ENCODE measurements at regions not wholly inside any gene's neighbourhood (a gene's known extent, or its start where the extent isn't known, plus 50 kb on each side); places are given as distances from the start of the nearest gene placed in this dataset.

- no peak for DNase-seq
Measured at GRCh38 chr6:66662721-66663507, 955.9 kb upstream of the EYS start.

GRCh38 chr6:66662196-66662595 lies 955.2 kb upstream of the EYS start:
- DNase-seq = no peak

DNA sequence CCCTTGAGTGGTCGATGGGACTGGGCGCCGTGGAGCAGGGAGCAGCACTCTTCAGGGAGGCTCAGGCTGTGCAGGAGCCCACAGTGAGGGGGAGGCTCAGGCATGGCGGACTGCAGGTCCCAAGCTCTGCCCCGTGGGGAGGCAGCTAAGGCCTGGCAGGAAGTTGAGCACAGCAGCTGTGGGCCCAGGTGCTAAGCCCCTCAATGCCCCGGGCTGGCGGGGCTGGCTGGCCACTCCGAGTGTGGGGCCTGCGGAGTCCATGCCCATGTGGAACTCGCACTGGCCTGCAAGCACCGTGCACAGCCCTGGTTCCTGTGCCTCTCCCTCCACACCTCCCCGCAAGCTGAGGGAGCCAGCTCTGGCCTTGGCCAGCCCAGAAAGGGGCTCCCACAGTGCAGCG lies 948.4 kb upstream of the EYS start:
- no peak for DNase-seq

GRCh38 chr6:66638518-66638917 lies 931.5 kb upstream of the EYS start:
- no peak for DNase-seq

GRCh38 chr6:66638099-66638498 lies 931.1 kb upstream of the EYS start:
- no peak for DNase-seq

DNA sequence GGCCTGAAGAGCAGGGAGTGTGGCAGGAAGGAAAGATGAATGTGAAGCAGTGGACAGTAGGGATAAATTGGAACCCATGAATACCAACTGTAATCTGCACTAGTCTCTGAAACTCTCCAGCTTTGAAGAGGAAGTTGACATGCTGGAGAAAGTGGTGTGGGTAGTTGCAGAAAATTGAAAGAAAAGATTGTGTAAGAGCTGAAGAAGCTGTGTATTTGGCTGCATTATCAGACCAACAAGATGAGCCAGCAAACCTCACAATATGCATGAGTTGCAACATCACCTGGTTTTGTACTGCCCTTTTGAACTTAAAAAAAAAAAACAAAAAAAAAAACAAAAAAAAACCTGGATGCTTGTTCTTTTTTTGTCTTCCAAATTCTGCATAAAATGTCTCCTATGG lies 921.9 kb upstream of the EYS start:
- no peak for DNase-seq

DNA sequence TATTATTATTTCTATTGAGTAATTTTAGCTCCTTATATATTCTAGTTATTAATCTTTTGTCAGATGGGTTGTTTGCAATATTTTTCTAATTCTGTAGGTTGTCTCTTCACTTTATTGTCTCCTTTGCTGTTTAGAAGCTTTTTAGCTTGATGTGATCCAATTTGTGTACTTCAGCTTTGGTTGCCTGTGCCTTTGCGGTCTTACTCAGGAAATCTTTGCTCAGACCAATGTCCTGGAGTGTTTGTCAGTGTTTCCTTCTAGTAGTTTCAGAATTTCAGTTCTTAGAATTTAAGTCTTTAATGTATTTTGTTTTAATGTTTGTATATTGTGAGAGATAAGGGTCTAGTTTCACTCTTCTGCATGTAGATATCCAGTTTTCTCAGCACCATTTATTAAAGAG lies 916.0 kb upstream of the EYS start:
- no peak for DNase-seq

- DNase-seq = no peak
Measured at GRCh38 chr6:66605971-66606370, 898.9 kb upstream of the EYS start.

- no peak for DNase-seq
Measured at GRCh38 chr6:66605011-66605410, 898.0 kb upstream of the EYS start.

- no peak for DNase-seq
Measured at GRCh38 chr6:66599541-66599940, 892.5 kb upstream of the EYS start.

GRCh38 chr6:66578362-66578761 lies 871.3 kb upstream of the EYS start:
- no peak for DNase-seq

GRCh38 chr6:66568271-66568670 lies 861.2 kb upstream of the EYS start:
- DNase-seq = no peak

DNA sequence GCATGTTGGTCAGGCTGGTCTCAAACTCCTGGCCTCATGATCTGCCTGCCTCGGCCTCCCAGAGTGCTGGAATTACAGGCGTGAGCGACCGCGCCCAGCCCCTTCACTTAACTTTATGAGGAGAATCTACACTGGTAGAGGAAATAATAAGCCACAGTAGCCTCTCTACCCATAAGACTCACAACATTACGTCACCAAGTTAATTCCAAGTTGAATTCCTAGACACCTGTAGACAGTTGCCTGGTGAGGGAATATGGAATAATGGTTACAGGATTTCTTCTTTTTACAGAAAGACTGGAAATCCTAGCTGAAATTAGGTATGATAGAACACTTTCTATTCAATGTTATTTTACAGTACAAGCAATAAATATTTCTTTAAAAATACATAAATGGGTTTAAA lies 854.5 kb upstream of the EYS start:
- no peak for DNase-seq

GRCh38 chr6:66558189-66558588 lies 851.2 kb upstream of the EYS start:
- no peak for DNase-seq

GRCh38 chr6:66556936-66557335 lies 849.9 kb upstream of the EYS start:
- no peak for DNase-seq

GRCh38 chr6:66555082-66555481 lies 848.1 kb upstream of the EYS start:
- no peak for DNase-seq

DNA sequence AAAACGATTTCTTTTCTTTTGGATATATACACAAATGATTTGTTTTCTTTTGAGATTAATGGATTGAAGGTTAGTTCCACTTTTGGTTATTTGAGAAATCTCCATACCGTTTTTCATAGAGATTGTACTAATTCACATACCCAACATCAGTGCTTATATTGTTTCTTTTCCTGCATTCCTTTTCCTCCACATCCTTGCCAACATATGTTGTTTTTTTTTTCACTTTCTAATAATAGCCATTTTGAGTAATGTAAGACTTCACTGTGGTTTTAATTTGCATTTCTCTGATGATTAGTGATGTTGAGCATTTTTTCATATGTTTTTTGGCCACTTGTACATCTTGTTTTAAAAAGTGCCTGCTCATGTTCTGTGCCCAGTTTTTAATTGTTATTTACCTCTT lies 846.4 kb upstream of the EYS start:
- no peak for DNase-seq

DNA sequence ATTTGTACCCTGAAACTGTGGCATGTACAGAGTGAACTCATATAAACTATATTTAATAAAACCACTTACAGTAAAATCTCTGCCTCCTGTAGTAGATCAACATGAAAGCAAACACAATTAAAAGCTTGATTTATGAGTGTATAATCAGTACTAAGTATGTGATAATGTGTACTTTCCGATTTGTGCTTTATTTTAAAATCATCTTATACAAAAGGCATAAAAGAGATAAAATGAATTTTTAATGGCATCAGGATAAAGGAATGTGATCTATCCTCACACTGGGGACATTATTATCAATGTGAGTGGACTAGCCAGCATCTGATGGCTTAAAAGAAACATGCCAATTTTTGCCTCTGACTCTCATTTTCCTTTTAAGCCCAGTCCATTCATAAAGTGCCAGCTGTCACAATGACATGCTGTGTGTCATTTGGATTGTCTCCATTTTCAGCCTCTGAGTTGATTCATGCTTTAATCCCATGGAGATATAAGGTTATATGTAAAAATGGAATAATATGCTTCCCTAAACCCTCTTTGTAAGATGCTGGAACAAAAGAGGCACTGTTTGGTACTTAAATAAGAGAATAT lies 831.6 kb upstream of the EYS start:
- DNase-seq = no peak

DNA sequence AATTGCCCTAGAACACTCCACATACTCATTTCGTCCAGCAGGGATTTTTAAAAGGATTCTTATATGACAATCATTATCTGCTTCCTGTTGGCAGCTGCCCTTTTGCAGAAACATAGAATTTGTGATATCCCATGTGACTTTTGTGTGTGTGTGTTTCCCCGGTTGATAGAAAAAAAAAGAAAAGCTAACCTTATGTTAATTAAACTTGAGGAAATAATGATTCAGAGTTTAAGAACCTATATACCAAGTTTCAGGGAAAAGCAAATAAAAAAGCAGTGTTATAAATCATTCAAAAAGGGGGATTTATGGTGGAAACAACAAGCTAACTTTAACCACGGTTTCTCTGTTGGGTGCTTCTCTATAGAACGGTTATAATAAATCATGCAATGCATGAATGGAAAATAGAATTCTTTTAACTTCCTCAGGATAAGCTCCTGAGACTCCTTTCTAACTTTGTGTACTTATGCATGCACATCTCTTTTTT lies 826.9 kb upstream of the EYS start:
- DNase-seq = no peak

DNA sequence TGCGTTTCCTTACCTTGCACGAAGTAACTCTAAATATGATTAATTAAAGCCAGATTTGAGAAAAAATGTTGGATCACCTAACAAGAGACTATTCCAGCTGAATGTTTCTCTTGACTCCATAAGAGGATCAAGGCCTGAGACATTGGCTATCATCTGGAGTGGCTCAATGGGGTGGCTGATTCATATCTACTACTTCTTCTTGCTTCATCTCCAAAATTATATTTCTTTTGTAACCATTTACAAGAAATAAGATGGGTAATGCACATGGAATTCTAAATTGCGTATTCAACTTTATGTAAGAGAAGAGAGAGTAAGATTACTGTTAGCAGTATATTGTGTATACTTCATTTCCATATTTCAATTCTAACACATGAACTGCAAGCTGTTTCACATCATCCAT lies 819.0 kb upstream of the EYS start:
- DNase-seq = no peak

- no peak for DNase-seq
Measured at GRCh38 chr6:66522864-66523263, 815.8 kb upstream of the EYS start.

DNA sequence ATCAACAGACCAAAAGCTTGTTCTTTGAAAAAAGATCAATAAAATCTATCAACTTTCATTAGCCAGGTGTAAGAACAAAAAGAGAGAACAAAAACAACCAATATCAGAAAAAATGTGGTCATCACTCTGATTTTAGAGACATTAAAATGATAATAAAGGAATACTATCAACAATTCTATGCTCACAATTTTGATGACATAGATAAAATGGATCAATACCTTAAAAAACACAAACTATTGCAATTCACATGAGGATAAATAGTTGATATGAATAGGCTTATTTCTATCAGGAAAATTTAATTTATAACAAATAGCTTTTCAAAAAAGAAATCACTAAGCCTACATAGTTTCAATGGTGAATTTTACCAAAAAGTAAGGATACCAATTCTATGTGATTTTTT lies 809.4 kb upstream of the EYS start:
- DNase-seq = no peak

- DNase-seq = no peak
Measured at GRCh38 chr6:66508433-66508832, 801.4 kb upstream of the EYS start.

DNA sequence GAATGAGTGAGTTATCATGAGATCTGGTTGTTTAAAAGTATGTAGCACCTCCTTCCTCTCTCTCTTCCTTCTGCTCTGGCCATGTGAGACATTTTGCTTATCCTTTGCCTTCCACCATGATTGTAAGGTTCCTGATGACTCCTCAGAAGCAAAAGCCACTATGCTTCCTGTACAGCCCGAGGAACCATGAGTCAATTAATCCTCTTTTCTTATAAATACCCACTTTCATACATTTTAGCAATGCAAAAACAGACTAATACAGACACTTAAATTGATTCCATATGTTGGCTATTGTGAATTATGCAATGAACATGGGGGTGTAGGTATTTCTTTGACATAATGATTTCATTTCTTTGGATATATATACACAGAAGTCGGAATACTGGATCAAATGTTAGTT lies 792.8 kb upstream of the EYS start:
- no peak for DNase-seq

- DNase-seq = no peak
Measured at GRCh38 chr6:66496659-66497058, 789.6 kb upstream of the EYS start.
